HG02588 (cell line): ENCODE measurements at regions not wholly inside any gene's neighbourhood (a gene's known extent, or its start where the extent isn't known, plus 50 kb on each side); places are given as distances from the start of the nearest gene placed in this dataset.

ENCODE experiments used
- ATAC-seq: cut with Tn5 transposase; IDR thresholded peaks from one replicate; pipeline ENCODE4 v1.9.1; 2021; ENCODE audit warnings: mild to moderate bottlenecking, moderate library complexity; ENCODE audit not compliant: unreplicated experiment

DNA sequence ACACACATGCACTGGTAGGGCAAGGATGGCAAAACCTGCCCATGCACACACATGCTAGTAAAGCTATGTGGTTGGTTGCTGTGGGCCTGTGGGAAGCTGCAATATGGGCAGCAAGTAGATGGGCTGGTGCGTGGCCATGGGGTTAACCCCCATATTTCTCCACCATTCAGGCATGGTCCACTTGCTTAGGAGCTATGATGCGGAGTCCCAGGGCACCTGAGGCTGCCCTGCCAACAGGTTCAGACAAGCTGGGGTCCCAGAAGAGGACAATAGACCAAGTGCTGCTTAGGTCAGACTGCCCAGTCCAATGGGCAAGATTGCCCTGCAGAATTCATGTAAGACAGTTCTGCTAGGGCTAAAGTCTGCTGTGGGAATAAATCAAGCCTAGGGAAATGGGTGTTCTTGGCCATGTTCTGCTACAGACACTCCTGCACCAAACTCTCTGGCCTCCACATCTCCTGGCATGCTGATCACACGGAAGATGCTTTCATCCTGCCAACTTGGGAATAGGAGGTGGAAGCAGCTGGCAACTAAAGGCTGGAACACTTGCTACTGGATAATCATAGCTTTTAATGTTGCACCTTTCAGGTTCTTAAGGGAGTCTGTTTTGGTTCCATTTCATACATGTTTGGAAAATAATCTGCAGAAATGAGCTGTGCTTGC lies 646.3 kb upstream of the SLITRK1 start:
- no peak for ATAC-seq

DNA sequence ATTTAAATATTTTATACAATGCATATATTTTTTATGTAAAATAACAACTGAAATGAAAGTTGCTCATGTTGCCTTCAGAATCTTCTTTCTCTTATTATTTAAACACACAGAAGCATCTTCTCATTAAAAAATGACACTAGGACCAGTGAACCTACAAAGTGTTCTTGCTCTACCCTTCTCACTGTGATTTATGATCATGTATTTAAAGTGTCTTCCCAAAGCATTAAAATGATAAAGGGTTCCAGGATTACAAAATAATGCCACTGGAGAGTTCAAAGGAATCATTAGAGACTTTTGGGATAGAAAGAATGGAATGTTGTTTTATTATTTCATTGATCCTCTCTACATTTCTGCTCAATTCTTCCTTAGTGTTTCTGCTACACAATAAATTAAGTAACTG lies 643.6 kb upstream of the SLITRK1 start:
- no peak for ATAC-seq

DNA sequence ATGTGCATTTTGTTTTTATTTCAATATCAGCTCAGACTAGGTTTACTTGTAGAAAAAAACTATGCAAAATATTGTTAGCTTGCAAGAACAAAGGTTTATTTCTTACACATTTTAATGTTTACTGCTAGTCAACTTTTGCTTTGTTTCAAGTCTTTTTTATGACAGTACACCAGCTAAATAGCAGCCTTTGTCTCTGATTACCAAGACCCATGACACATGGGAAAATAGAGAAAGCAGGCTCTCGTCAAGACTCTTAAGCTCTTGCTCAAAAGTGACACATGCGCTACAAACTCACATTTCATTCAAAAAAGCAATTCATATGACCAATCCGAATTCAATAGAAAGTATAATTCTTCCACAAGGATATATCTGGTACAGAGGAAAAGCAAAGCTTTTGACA lies 642.3 kb upstream of the SLITRK1 start:
- no peak for ATAC-seq

DNA sequence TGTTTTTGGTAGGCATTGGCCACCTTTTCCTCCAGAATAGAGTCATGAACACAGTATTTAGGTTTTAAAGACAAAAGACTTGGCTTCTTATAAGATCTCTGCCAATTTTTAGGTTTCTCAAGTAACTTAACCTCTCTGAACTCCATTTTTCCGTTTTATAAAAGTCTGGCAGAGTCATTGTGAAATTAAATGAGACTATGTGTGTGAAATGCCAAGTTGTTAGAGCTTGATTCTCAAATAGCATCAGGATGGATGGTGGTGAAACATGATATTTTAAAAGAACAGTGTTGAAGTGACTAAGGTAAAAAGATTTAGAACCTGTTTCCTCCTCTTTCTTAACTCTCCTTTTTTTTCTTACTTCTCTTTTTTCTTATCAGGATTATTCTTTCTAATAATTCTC lies 617.7 kb upstream of the SLITRK1 start:
- ATAC-seq = no peak

DNA sequence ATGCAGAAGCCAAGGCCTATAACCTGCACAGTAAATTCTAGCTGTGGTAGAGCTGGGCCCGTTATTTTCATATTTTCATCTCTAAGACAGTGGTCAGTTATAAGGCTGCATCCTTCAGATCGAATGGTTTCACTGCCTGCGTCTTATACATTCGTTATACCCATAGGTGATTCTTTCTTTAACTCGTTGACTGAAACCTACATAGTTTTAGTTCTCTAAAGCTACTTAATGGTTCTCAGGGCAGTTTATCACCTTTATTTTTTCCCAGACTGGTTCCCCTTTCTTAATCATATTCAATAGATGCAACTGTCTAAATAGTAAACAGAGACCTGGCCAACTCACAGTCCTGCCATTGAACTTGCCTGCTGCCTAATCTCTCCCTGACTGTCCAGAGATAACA lies 615.3 kb upstream of the SLITRK1 start:
- no peak for ATAC-seq

DNA sequence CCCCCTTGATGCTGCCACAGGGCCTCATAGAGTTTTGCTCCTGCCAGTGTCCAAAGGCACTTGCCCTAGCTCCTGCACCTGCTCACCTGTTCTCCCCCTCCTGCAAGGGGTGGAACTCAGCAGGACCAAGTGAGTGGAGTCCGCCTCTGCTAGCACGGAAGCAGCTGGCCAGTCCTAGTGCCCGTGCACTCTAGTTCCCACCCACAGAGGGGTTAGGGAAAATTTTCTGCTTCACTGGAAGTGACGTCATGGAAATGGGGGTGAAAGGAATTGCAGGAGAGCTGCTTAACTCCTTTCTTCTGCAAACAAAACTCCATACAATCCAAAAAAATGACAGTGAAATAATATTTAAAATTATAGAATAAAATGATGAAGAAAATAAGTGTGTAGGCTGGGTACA lies 609.7 kb upstream of the SLITRK1 start:
- no peak for ATAC-seq

DNA sequence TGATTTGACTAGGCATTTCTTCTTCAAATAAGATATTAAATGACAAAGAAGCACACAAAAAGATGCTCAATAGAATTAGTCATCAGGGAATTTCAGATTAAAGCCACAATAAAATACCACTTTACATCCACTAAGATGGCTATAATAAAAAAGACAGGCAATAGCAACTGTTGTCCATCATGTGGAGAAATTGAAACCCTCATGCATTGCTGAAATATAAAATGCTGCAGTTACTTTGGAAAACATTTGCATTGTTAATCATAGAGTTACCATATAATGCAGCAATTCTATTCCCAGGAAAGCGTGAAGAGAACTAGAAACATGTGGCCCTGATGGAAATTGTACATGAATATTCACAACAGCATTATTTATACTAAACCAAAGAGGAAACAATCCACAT lies 605.5 kb upstream of the SLITRK1 start:
- no peak for ATAC-seq

DNA sequence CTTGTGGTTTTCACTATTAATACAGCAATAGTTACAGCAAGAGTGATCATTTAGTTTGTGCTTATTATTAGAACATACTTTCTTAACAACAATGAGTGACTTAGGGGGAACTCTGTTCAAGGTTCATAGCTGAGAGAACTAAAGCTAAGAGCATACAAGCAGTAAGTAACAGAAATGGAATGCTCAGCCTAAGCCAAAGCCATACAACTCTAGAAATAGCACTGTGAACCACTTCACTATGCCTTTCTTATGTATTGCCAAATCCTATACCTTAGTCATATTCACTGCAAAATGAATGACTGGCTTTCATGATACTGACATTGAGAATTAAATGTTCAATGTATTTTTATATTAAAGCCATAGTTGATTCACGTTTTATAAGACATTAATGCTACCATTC lies 599.7 kb upstream of the SLITRK1 start:
- no peak for ATAC-seq

DNA sequence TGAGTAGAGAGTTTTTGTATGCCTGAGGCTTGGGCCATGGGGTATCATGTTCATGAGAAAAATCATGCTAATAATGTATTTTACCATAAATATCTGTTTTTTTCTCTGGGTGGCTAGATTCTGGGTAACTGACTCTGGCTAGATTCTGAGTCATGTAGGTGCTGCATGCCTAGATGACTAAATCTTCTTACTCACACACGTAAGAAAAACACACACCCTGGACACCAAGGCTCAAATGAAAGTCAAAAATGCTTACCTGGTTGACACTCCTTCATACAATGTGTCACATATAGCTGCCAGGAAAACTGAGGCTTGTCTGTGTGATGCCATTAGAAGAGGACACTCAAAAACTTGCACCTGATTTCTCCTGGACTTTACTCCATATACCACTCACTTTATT lies 597.4 kb upstream of the SLITRK1 start:
- ATAC-seq = no peak

DNA sequence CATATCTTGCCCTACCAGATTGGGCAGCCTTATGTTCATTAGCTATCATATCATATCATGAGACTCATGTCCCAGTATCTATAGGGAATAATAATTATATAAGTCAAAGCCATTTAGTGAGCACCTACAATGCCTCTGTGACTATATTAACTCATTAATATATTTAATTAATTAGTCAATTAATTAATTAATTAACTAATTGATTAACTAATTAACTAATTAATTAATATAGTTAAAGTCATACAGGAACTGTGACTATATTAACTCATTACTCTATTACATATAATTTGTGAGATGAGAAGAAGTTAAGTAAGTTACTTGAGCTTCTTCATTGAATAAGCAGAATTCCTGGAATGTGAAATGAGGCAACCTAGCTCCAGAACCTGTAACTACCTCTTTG lies 588.3 kb upstream of the SLITRK1 start:
- no peak for ATAC-seq

DNA sequence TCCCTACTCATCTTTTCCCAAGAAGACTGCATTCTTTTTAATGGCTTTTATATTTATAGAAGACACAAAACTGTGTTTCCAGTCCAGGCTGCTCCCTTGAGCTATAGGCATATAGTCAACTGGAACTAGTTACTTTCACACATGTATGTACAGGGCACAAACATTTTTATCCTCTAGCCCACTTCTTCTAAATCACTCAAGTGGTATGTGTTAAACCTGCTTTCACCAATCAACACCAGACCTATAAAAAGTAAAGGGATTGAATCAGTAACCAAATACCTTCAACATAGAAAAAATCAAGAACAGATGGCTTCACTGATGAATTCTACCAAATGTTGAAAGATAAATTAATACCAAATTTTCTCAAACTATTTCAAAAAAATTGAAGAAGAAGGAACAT lies 584.2 kb upstream of the SLITRK1 start:
- ATAC-seq = no peak

DNA sequence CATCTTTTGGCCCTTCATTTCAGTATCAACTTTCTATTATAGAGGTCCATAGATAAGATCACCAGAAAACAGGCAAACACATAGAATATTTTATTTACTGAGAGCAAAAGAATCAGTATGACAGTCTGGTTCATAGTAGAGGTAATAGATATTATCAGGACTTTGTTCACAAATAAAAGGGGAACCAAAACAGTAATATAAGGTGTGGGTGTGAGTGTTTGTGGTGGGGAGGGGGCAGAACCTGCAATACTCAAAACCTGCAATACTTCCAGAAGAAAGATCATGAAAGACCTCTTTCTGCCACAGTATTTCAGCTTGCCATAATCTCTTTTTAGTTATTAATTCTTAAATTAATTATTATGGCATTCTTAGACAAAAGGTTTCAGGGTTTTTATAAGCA lies 578.7 kb upstream of the SLITRK1 start:
- ATAC-seq = no peak

DNA sequence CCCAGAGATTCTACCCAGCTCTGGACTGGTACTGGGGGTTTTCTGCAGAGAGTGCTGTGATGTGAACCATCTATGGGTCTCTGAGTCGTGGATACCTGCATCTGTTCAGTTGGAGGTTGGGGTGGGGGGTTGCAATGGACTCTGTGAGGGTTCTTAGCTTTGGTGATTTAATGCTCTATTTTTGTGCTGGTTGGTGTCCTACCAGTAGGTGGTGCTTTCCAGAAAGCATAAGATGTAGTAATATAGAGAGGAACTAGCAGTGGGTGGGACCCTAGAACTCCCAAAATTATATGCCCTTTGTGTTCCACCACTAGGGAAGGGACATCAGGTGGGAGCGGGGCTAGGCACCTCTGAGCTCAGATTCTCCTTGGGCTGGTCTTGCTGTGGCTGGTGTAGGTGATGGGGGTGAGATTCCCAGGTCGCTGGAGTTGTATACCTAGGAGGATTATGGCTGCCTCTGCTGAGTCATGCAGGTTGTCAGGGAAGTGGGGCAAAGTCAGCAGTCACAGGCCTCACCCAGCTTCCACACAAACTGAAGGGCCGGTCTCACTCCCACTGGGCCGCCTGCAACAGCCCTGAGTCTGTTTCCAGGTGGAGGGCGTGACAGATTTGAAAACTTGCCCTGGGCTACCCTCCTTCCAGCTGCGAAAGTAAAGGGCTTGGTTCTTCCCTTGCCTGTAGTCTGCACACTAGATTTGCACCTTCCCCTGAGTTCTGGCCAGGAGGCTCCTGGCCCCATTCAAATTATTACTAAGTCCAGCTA lies 573.0 kb upstream of the SLITRK1 start:
- ATAC-seq = no peak

DNA sequence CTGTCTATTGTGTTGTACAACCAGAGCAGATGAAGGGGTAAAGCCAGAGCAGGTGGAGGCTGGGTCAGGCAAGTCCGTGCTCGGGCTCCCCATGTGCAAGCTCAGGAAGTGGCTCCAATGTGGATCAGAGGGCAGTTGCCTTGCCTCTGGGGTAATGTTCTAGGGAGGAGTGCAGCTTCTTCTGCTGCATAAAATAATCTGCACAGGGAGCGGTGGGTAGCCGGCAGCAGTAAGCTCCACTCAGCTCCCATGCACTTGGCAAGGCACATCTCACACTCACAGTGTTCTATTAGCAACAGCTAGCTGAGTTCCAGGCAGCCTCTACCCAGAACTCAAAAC lies 565.3 kb upstream of the SLITRK1 start:
- no peak for ATAC-seq

DNA sequence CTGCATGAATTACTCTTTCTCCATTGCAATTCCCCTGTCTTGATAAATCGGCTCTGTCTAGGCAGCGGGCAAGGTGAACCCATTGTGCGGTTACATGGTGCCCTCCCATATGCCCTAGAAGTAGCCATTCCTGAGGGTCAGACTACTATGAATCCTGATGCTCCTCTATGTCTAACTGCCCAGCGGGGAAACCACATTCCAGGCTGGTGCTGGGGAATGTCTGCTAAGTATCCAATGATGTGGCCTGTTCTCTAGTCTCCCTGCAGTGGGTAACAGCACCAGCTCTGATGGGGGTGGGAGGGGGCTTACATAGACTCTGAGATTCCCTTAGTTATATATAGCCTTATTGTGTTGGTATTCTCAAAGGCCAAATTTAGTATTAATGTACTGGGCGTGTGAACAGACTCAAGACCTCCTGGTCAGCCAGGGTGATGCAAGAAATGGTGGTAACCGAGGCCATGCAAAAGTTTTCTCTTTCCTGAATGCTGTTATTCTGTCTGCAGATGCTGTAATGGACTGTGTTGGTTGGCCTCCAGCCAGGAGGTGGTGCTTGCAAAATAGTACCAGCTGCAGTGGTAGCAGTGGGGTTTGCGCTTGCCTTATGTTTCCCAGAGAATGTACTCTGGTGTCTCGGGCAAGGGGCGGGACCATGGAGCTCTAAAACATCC lies 564.8 kb upstream of the SLITRK1 start:
- no peak for ATAC-seq

DNA sequence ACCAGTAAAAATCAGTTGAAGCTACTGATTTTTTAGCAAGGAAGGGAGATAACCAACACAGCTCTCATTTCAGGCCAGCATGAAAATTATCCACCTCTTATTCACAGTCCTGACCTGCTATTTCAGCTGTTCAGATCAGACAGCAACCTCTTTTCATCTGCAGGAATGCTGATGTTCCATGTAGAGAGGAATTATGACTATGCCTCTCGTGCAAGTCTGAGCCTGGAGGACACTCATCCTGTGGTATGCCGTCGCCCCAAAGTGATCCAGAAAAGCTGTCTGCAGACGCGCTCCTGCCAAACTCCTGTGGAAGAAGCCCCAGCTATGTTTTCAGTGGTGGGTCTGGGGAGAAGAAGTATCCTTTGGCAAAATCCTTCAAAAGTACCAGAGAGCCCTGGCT lies 563.5 kb upstream of the SLITRK1 start:
- no peak for ATAC-seq

DNA sequence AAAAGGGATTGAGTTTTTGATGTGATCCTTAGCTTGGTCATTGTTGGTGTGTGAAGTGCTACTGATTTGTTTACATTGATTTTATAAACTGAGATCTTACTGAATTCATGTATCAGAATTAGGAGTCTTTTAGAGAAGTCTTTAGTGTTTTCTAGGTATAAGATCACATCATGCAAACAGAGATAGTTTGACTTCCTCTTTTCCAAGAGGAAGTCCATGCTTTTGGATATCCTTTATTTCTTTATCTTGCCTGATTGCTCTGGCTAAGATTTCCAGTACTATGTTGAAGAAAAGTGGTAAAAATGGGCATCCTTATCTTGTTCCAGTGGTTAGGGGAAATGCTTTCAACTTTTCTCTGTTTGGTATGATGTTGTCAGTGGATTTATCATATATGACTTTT lies 561.2 kb upstream of the SLITRK1 start:
- no peak for ATAC-seq

DNA sequence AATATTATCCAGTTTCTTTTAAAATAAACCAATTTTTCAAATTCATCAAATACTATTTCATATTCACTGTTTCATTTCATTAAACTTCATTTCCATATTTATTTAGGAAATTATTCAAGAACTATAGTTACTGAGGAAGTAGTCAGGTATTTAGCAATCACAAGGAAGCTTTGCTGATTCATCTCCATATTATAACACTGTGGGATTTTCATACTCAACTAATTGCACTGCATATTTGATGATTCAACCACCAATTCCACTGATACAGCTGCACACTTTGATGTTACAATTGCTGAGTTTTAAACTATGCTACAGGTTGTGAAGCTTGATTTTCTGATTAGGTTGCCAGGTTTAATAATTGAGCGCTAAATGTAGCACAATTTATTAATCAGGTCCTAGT lies 556.8 kb upstream of the SLITRK1 start:
- ATAC-seq = no peak

DNA sequence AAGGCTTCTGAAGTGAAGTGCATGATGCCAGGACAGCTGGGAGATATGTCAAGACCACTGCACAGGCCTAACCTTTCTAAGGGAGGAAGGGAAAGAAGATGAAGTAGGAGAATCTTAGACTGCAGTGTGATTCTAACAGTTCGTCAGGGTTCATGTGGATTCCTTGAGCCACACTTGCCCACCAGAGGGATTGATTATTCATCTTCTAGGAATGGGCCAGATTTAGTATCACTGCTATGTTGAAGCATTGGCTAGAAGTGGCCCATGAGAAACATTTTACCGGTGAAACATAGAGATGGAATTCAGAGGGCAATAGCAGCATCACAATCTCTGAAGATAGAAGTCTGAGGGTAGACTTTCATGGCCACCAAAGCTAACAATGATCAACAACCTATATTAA lies 550.8 kb upstream of the SLITRK1 start:
- ATAC-seq = no peak

DNA sequence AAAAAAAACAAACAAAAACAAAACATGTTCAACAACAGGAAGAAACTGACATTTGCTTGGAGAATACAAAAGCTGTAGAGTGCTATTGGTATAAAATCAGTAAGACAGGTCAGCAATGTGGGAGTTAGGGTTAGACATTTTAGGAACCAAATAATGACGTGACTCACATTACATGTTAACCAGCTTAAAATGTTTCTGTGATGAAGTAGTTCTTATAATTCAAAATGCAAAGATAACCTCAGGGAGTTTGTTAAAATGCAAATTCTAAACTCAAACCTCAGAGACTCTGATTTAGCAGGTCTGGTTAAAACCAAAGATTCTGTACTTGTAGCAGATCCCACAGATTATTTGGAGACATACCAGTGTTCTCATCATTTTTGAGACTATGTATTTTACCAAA lies 549.4 kb upstream of the SLITRK1 start:
- ATAC-seq = no peak

DNA sequence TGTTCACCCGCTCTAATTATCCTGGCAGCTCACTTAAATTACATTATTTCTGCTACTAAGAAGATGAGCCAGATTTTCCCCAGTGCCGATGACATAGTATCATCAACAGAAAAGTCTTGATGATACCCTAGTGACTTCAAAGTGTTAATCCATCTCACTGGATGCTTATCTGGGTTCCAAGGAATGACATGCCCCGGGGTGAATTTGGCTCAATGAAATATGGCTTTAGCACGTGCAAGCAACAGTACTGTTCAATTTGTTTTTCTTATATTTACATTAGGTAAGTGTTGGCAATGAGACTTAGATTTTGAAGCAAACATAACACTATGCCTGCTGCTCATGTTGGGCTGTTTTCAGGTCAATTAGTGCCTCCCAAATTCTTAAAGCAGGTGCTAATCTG lies 548.2 kb upstream of the SLITRK1 start:
- ATAC-seq = no peak

DNA sequence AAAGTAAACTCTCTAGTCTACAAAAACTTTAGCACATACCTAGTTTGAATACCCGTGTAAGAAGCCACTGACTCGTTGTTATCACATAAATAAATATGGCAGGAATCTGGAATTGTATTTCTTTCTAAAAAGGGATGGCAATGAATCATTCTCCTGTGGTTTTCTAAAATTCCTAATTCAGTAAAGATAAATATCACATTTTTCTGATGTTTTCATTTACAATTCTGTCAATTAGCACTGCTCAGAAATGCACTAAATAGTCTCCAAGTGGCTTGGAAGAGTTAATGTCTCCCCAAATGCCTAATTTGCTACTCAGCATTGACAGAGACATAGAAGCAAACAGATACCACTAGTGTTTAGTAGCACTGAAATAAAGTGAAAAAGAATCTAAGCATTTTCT lies 547.7 kb upstream of the SLITRK1 start:
- ATAC-seq = no peak
